GM12891 (cell line): ENCODE measurements at regions not wholly inside any gene's neighbourhood (a gene's known extent, or its start where the extent isn't known, plus 50 kb on each side); places are given as distances from the start of the nearest gene placed in this dataset.

Source experiments
- POLR2A ChIP-seq: IDR thresholded peaks from 2 replicates; pipeline ENCODE4 v1.6.1; 2011; ENCODE audit warnings: low read depth, low read length, control low read depth
- POLR2AphosphoS5 ChIP-seq: IDR thresholded peaks from 2 replicates; pipeline ENCODE4 v1.6.1; 2011; ENCODE audit warnings: low read depth, low read length, control low read depth
- SPI1 ChIP-seq: IDR thresholded peaks from 2 replicates; pipeline ENCODE4 v1.6.1; 2011; ENCODE audit warnings: low read depth, low read length, control low read depth
- TAF1 ChIP-seq: IDR thresholded peaks from 2 replicates; pipeline ENCODE4 v1.6.1; 2011; ENCODE audit warnings: low read depth, low read length, control low read depth

DNA sequence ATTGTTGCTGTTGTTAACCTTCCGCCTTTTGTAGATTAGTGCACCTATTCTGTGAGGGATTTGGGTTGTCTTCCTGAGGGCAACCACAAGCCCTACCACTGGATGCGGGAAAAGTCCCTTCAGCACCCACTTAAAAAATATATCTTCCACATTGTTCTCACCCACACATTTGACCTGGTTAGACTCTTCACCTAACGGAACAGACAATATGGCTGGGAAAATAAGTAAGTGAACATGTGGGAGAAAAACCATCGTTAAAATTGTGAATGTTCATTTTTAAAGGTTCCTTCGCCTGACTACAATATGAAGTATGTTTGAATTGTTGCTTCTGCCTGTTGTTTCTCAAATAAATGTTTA is 72.0 kb upstream of the MPEG1 start:
- TF ChIP-seq TAF1 = no peak
- TF ChIP-seq POLR2A = no peak
- no peak for TF ChIP-seq SPI1
- no peak for TF ChIP-seq POLR2AphosphoS5
